ENCODE measurements at regions not wholly inside any gene's neighbourhood (a gene's known extent, or its start where the extent isn't known, plus 50 kb on each side); places are given as distances from the start of the nearest gene placed in this dataset.

GRCh38 chr1:201598396-201598795, 59.5 kb downstream of the NAV1 start:
- no peak for TF ChIP-seq CTCF (IDR thresholded peaks at IDR 0.05; ENCODE audit: low read depth, low read length)
- DNase-seq (ENCODE audit: low read depth, low spot score): no peak
- H3K9me3 ChIP-seq (ENCODE audit: control insufficient read depth, insufficient read depth, low read length): no peaks in the 10 kb centered on the region
- H3K27me3 ChIP-seq (ENCODE audit: control insufficient read depth, insufficient read depth, low read length): no peaks in the 10 kb centered on the region
- ChIA-PET POLR2A (no interaction called here), CTCF (interaction anchor here (0.8 to 1.8 kb wide), 3 partner anchors 86 to 195 kb away, joined by 3 to 5 read pairs (median 4); no protein-coding TSS in a partner anchor)
- no peak overlapping the region for H3K4me3 ChIP-seq (ENCODE audit: low read depth, low read length)
- H3K27ac ChIP-seq (ENCODE audit: low read depth, low read length): no peak overlapping the region

- Histone ChIP-seq H3K4me3 (ENCODE audit: low read depth, low read length) (no peak overlapping the region), H3K27ac (ENCODE audit: low read depth, low read length) (no peak overlapping the region), H3K9me3 (ENCODE audit: control insufficient read depth, insufficient read depth, low read length) (no peaks in the 10 kb centered on the region), H3K27me3 (ENCODE audit: control insufficient read depth, insufficient read depth, low read length) (no peaks in the 10 kb centered on the region)
- DNase-seq (ENCODE audit: low read depth, low spot score): no peak
- TF ChIP-seq CTCF (IDR thresholded peaks at IDR 0.05; ENCODE audit: low read depth, low read length): no peak
- POLR2A ChIA-PET: no interaction called here
- CTCF ChIA-PET: interaction anchor here (0.8 to 1.8 kb wide), 3 partner anchors 86 to 194 kb away, joined by 3 to 5 read pairs (median 4); no protein-coding TSS in a partner anchor
Measured at GRCh38 chr1:201598973-201599372, 60.0 kb downstream of the NAV1 start.

DNA sequence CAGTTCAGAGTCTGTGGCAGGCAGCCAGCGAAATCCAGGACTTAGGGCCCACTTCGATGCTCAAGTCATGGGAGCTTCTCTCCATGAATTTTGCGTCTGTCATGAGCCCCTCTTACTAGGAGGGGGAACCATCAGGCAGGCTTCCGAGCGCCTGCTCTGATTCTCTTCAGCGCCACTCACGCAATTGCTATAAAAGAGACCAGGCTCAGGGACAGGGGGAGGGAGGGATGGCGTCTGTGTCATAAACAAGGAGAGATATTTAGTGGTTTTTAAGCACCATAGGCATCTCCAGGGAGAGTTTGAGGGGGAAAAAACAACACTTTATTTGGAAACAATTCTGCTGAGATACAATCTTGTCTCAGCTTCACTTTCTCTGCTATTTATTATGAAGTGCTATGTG, 60.6 kb downstream of the NAV1 start:
- DNase-seq (ENCODE audit: low read depth, low spot score): no peak
- H3K27ac ChIP-seq (ENCODE audit: low read depth, low read length): no peak overlapping the region
- CTCF ChIA-PET: interaction anchor here (1.0 kb wide), 1 partner anchor 87 kb away, joined by 4 read pairs; no protein-coding TSS in a partner anchor

DNA sequence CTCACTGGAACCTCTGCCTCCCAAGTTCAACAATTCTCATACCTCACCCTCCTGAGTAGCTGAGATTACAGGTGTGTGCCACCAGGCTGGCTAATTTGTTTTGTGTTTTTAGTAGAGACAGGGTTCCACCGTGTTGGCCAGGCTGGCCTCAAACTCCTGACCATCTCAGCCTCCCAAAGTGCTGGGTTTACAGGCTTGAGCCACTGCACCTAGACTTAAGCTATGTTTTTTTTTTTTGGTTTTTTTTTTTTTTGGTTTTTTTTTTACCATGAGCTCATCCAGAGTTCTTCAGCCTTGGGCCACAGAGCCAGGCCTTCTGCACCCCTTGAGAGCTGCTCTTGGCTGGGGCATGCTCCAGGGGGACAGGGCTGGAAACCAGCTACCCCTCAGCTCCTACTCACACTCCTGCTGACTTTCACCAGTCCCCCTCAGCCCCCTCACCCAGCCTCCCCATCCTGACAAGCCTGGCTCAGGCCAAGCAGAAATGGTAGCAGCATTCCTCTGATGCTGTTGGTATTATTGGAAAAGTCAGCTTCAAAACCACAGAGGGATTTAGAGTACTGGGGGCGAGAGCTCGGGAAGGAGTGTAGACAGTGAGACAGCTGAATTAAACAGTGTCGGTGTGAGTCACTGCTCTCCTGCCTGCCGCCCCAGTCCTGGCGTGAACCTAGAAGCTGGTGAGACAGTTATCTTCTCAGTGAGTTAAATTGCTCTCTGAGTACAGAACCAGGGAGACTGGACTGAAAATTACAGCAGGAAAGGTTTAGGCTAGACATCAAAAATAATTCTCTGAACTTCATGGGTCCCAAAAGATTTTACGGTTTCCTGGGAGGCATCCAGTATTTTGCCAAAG, 63.7 kb downstream of the NAV1 start:
- DNase-seq (ENCODE audit: low read depth, low spot score): peak; percentile 78
- ChIA-PET POLR2A (interaction anchor here (0.6 to 3.6 kb wide), 12 partner anchors 9 to 97 kb away, joined by 3 to 30 read pairs (median 7); no protein-coding TSS in a partner anchor), CTCF (interaction anchor here (0.5 to 1.3 kb wide), 9 partner anchors 9 to 155 kb away, joined by 3 to 7 read pairs (median 3); no protein-coding TSS in a partner anchor)
- H3K9me3 ChIP-seq (ENCODE audit: control insufficient read depth, insufficient read depth, low read length): no peaks in the 10 kb centered on the region
- no peak overlapping the region for H3K4me3 ChIP-seq (ENCODE audit: low read depth, low read length)
- no peak for TF ChIP-seq CTCF (IDR thresholded peaks at IDR 0.05; ENCODE audit: low read depth, low read length)
- H3K27me3 ChIP-seq (ENCODE audit: control insufficient read depth, insufficient read depth, low read length): no peaks in the 10 kb centered on the region
- H3K27ac ChIP-seq (ENCODE audit: low read depth, low read length): peak overlapping the region; percentile 80

More for the DNA sequence above, 60.6 kb downstream of the NAV1 start:
- H3K9me3 ChIP-seq (ENCODE audit: control insufficient read depth, insufficient read depth, low read length): no peaks in the 10 kb centered on the region
- H3K4me3 ChIP-seq (ENCODE audit: low read depth, low read length): no peak overlapping the region
- TF ChIP-seq CTCF (IDR thresholded peaks at IDR 0.05; ENCODE audit: low read depth, low read length): no peak
- H3K27me3 ChIP-seq (ENCODE audit: control insufficient read depth, insufficient read depth, low read length): no peaks in the 10 kb centered on the region
- POLR2A ChIA-PET: no interaction called here
